Peyer's patch (tissue), 4 donors: ENCODE measurements at regions not wholly inside any gene's neighbourhood (a gene's known extent, or its start where the extent isn't known, plus 50 kb on each side); places are given as distances from the start of the nearest gene placed in this dataset.

ENCODE experiments used
- POLR2A ChIP-seq, 2 donors: fragments of 450-650 bp; IDR thresholded peaks; one replicate each; pipeline ENCODE4 v1.5.1; 2017; ENCODE audit warnings: antibody characterized with exemption in 2 of 2, mild to moderate bottlenecking in 2 of 2, moderate library complexity in 2 of 2
- TF ChIP-seq, protein P1 (sequence below), 6 experiments: fragments of 450-650 bp in 4 of 6; fragments of 200-600 bp in 2 of 6; sonication (generic) in 1 of 6; IDR thresholded peaks; one replicate each; pipeline ENCODE4 v1.5.1; 2017 to 2019; ENCODE audit warnings: antibody characterized with exemption in 6 of 6, mild to moderate bottlenecking in 3 of 6, moderate library complexity in 1 of 6

GRCh38 chr6:92840246-92840930 is 579.0 kb downstream of the EPHA7 start:
- TF ChIP-seq, protein P1, sequence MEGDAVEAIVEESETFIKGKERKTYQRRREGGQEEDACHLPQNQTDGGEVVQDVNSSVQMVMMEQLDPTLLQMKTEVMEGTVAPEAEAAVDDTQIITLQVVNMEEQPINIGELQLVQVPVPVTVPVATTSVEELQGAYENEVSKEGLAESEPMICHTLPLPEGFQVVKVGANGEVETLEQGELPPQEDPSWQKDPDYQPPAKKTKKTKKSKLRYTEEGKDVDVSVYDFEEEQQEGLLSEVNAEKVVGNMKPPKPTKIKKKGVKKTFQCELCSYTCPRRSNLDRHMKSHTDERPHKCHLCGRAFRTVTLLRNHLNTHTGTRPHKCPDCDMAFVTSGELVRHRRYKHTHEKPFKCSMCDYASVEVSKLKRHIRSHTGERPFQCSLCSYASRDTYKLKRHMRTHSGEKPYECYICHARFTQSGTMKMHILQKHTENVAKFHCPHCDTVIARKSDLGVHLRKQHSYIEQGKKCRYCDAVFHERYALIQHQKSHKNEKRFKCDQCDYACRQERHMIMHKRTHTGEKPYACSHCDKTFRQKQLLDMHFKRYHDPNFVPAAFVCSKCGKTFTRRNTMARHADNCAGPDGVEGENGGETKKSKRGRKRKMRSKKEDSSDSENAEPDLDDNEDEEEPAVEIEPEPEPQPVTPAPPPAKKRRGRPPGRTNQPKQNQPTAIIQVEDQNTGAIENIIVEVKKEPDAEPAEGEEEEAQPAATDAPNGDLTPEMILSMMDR (IDR thresholded peaks at IDR 0.05) = no peak
- TF ChIP-seq POLR2A (IDR thresholded peaks at IDR 0.05) = no peak
